ENCODE measurements at regions not wholly inside any gene's neighbourhood (a gene's known extent, or its start where the extent isn't known, plus 50 kb on each side); places are given as distances from the start of the nearest gene placed in this dataset.

- Histone ChIP-seq H3K4me3 (ENCODE audit: low read length) (no peak overlapping the region), H3K27me3 (ENCODE audit: control insufficient read depth, low read length) (no peaks in the 10 kb centered on the region), H3K9me2 (replicated peaks; ENCODE audit: control insufficient read depth, low read length) (no peaks in the 10 kb centered on the region), H3K9me3 (ENCODE audit: control insufficient read depth, insufficient read depth, low read length) (no peaks in the 10 kb centered on the region), H3K27ac (ENCODE audit: low read depth, low read length) (no peak overlapping the region), H3K4me2 (ENCODE audit: low read length) (no peak overlapping the region), H4K20me1 (ENCODE audit: control insufficient read depth, insufficient read depth, low read depth, low read length) (no peaks in the 10 kb centered on the region), H3K4me1 (ENCODE audit: control insufficient read depth, low read length) (no peaks in the 10 kb centered on the region), H3K79me2 (ENCODE audit: control insufficient read depth, low read length) (no peaks in the 10 kb centered on the region), H3F3A (ENCODE audit: control insufficient read depth, insufficient read depth) (no peaks in the 10 kb centered on the region), H3K36me3 (ENCODE audit: control insufficient read depth, low read length) (no peaks in the 10 kb centered on the region)
- TF ChIP-seq EZH2phosphoT487 (IDR thresholded peaks at IDR 0.05; ENCODE audit: borderline replicate concordance, low read length), result no peak
- TF ChIP-seq CTCF (IDR thresholded peaks at IDR 0.05; ENCODE audit: low read depth, low read length, poor library complexity, severe bottlenecking), result no peak
Measured at GRCh38 chr3:81888914-81889557, 127.6 kb upstream of the GBE1 start.

- no peak overlapping the region for H3K4me3 ChIP-seq (ENCODE audit: low read length)
- H3K27ac ChIP-seq (ENCODE audit: low read depth, low read length), result no peak overlapping the region
- no peaks in the 10 kb centered on the region for H3K9me2 ChIP-seq (replicated peaks; ENCODE audit: control insufficient read depth, low read length)
- no peaks in the 10 kb centered on the region for H3K4me1 ChIP-seq (ENCODE audit: control insufficient read depth, low read length)
- no peaks in the 10 kb centered on the region for H4K20me1 ChIP-seq (ENCODE audit: control insufficient read depth, insufficient read depth, low read depth, low read length)
- H3K4me2 ChIP-seq (ENCODE audit: low read length), result no peak overlapping the region
- H3K36me3 ChIP-seq (ENCODE audit: control insufficient read depth, low read length), result no peaks in the 10 kb centered on the region
- TF ChIP-seq CTCF (IDR thresholded peaks at IDR 0.05; ENCODE audit: low read depth, low read length, poor library complexity, severe bottlenecking) (no peak), EZH2phosphoT487 (IDR thresholded peaks at IDR 0.05; ENCODE audit: borderline replicate concordance, low read length) (no peak)
- no peaks in the 10 kb centered on the region for H3K27me3 ChIP-seq (ENCODE audit: control insufficient read depth, low read length)
- H3K79me2 ChIP-seq (ENCODE audit: control insufficient read depth, low read length), result no peaks in the 10 kb centered on the region
- H3K9me3 ChIP-seq (ENCODE audit: control insufficient read depth, insufficient read depth, low read length), result no peaks in the 10 kb centered on the region
- H3F3A ChIP-seq (ENCODE audit: control insufficient read depth, insufficient read depth), result no peaks in the 10 kb centered on the region
Measured at GRCh38 chr3:81887448-81887847, 126.0 kb upstream of the GBE1 start.

GRCh38 chr3:81886081-81886480 is 124.6 kb upstream of the GBE1 start:
- Histone ChIP-seq H3K4me2 (ENCODE audit: low read length) (no peak overlapping the region), H3K27ac (ENCODE audit: low read depth, low read length) (no peak overlapping the region), H3K9me3 (ENCODE audit: control insufficient read depth, insufficient read depth, low read length) (no peaks in the 10 kb centered on the region), H3K4me1 (ENCODE audit: control insufficient read depth, low read length) (no peaks in the 10 kb centered on the region), H3K79me2 (ENCODE audit: control insufficient read depth, low read length) (no peaks in the 10 kb centered on the region), H3K9me2 (replicated peaks; ENCODE audit: control insufficient read depth, low read length) (no peaks in the 10 kb centered on the region), H4K20me1 (ENCODE audit: control insufficient read depth, insufficient read depth, low read depth, low read length) (no peaks in the 10 kb centered on the region), H3K36me3 (ENCODE audit: control insufficient read depth, low read length) (no peaks in the 10 kb centered on the region), H3K4me3 (ENCODE audit: low read length) (no peak overlapping the region), H3F3A (ENCODE audit: control insufficient read depth, insufficient read depth) (no peaks in the 10 kb centered on the region), H3K27me3 (ENCODE audit: control insufficient read depth, low read length) (no peaks in the 10 kb centered on the region)
- TF ChIP-seq EZH2phosphoT487 (IDR thresholded peaks at IDR 0.05; ENCODE audit: borderline replicate concordance, low read length) (no peak), CTCF (IDR thresholded peaks at IDR 0.05; ENCODE audit: low read depth, low read length, poor library complexity, severe bottlenecking) (no peak)
